ENCODE measurements at regions not wholly inside any gene's neighbourhood (a gene's known extent, or its start where the extent isn't known, plus 50 kb on each side); places are given as distances from the start of the nearest gene placed in this dataset.

DNA sequence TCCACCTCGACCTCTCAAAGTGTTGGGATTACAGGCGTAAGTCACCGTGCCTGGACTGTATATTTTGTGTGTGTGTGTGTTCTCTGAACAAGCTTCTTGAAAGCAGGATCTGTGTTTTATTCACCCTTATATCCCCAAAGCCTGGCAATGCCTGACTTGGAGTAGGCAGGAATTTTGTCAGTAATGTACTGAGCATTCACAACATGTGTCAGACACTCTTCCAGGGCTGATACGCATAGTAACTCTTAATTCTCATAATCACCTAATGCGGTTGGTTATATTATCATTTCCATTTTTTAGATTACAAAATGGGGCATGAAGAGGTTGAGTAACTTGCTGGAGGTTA, 50.4 kb upstream of the PLEKHG3 start:
- TF ChIP-seq POLR2A (IDR thresholded peaks at IDR 0.05) (no peak), POLR2AphosphoS5 (IDR thresholded peaks at IDR 0.05) (no peak)
- TF ChIP-seq, protein P1, sequence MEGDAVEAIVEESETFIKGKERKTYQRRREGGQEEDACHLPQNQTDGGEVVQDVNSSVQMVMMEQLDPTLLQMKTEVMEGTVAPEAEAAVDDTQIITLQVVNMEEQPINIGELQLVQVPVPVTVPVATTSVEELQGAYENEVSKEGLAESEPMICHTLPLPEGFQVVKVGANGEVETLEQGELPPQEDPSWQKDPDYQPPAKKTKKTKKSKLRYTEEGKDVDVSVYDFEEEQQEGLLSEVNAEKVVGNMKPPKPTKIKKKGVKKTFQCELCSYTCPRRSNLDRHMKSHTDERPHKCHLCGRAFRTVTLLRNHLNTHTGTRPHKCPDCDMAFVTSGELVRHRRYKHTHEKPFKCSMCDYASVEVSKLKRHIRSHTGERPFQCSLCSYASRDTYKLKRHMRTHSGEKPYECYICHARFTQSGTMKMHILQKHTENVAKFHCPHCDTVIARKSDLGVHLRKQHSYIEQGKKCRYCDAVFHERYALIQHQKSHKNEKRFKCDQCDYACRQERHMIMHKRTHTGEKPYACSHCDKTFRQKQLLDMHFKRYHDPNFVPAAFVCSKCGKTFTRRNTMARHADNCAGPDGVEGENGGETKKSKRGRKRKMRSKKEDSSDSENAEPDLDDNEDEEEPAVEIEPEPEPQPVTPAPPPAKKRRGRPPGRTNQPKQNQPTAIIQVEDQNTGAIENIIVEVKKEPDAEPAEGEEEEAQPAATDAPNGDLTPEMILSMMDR (IDR thresholded peaks at IDR 0.05 in 8 of 11, conservative IDR thresholded peaks at IDR 0.05 in 3 of 11), result no peak

All from spleen (tissue), 7 donors.